ENCODE measurements at regions not wholly inside any gene's neighbourhood (a gene's known extent, or its start where the extent isn't known, plus 50 kb on each side); places are given as distances from the start of the nearest gene placed in this dataset.

DNA sequence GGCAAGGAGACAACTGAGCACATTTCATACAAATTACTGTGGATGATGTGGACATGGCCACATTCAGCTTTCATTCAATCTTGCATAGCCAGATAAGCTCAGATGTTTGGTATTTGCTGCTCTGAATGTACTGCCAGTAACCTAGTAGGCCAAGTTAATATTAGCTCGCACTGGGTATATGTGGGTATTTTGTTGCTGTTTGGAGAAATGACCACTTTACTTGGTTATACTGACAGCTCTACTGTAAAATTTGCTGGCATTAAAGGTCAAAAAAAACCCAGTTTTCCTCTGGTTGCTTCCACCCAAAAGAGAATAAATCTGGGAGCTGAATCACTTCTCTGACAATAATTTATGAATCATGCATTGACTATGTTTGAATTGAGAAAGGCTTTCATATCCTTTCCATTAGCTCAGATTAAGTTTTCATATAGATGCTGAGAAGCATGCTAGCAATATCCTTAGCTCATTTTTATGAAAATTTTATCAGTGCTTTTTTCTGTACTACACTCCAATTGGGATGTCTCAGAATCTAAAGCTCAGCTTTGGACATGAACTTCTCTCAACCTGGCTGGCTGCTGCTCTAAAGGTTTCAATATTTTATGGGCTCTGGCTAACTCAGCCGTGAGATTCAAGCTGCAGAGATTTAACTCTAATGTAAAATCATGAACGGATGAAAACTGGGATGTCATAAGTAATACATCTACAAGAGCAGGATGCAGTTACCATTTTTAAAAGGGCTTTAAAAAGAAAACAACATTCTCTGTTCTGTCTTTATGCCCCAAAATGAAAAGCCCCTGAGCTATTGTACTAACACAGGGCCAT lies 330.0 kb downstream of the BARHL2 start:
- H3K36me3 ChIP-seq (ENCODE audit: insufficient read depth, low read length), result no peaks in the 10 kb centered on the region
- peaks cover 7% of the 10 kb centered on the region for H3K4me1 ChIP-seq (ENCODE audit: control insufficient read depth, insufficient read depth, low read length, unreplicated experiment)
- H3K27ac ChIP-seq (ENCODE audit: low read depth, low read length), result no peak overlapping the region
- H3K79me2 ChIP-seq (ENCODE audit: control insufficient read depth, insufficient read depth, low read length, unreplicated experiment), result no peaks in the 10 kb centered on the region
- H2AFZ ChIP-seq (ENCODE audit: low read length, unreplicated experiment), result no peak overlapping the region
- H3K27me3 ChIP-seq (ENCODE audit: insufficient read depth, low read length), result no peaks in the 10 kb centered on the region
- H3K4me3 ChIP-seq (ENCODE audit: low read depth, low read length), result no peak overlapping the region

DNA sequence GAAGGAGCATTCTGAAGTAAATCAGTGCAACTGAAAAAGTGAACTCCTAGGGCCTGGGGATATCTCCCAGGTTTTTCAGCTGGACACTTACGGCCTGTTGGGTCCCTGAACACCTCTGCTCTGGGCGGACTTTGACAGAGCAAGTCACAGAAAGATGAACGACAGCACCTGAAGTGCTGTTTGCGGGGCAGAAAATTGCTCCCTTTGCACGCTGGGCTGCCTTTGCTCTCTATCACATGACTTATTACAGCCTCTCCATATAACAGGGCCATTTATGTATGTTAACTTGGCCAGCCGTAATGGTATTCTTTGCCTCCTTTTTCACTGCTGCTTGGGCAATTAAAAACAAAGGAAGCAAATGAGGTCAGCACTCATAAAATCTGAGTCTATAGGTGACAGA lies 332.9 kb downstream of the BARHL2 start:
- H3K27ac ChIP-seq (ENCODE audit: low read depth, low read length), result no peak overlapping the region
- peaks cover 7% of the 10 kb centered on the region for H3K4me1 ChIP-seq (ENCODE audit: control insufficient read depth, insufficient read depth, low read length, unreplicated experiment)
- no peaks in the 10 kb centered on the region for H3K79me2 ChIP-seq (ENCODE audit: control insufficient read depth, insufficient read depth, low read length, unreplicated experiment)
- no peaks in the 10 kb centered on the region for H3K36me3 ChIP-seq (ENCODE audit: insufficient read depth, low read length)
- no peak overlapping the region for H3K4me3 ChIP-seq (ENCODE audit: low read depth, low read length)
- no peaks in the 10 kb centered on the region for H3K27me3 ChIP-seq (ENCODE audit: insufficient read depth, low read length)
- H2AFZ ChIP-seq (ENCODE audit: low read length, unreplicated experiment), result no peak overlapping the region

DNA sequence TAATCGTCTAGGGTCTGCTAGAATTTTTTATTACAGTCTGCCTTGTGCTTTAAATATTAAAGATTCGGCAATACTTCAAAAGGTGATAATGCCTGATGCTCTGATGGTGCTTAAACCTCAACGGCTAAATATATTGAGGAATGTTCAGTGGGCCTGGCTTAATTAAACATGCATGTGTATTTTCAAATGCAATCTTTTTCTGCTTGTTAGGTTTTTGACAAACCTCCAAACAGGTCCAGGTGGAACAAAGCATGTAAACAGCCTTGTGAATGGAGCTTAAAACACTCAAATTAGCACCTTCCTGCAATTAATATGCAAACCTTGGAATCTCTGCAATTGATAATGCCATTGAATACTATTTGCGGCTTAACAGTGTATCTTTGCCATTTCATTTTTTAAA lies 334.9 kb downstream of the BARHL2 start:
- Histone ChIP-seq H3K4me3 (ENCODE audit: low read depth, low read length) (no peak overlapping the region), H2AFZ (ENCODE audit: low read length, unreplicated experiment) (no peak overlapping the region), H3K79me2 (ENCODE audit: control insufficient read depth, insufficient read depth, low read length, unreplicated experiment) (no peaks in the 10 kb centered on the region)

DNA sequence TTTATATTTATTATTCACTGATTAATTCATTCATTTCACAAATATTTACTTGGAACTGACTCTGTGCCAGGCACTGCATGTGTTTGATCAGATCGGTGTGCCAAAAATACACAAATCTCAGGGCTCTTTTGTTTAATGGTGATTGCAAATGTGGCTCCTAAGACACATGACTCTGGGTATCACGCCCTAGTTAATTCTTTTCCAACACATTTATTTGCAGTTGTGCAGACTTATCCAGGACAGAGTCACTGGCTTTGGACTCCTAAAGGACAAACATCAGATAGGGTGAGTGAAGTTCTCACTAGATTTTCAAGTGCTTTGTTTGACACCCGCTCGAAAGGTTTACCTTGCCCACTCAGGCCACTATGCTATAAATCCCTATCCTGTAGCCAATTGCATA lies 335.5 kb downstream of the BARHL2 start:
- Histone ChIP-seq H2AFZ (ENCODE audit: low read length, unreplicated experiment) (no peak overlapping the region), H3K79me2 (ENCODE audit: control insufficient read depth, insufficient read depth, low read length, unreplicated experiment) (no peaks in the 10 kb centered on the region), H3K4me3 (ENCODE audit: low read depth, low read length) (no peak overlapping the region), H3K4me1 (ENCODE audit: control insufficient read depth, insufficient read depth, low read length, unreplicated experiment) (no peaks in the 10 kb centered on the region), H3K27me3 (ENCODE audit: insufficient read depth, low read length) (no peaks in the 10 kb centered on the region), H3K27ac (ENCODE audit: low read depth, low read length) (no peak overlapping the region), H3K36me3 (ENCODE audit: insufficient read depth, low read length) (no peaks in the 10 kb centered on the region)

More for the DNA sequence above, 334.9 kb downstream of the BARHL2 start:
- H3K27ac ChIP-seq (ENCODE audit: low read depth, low read length), result no peak overlapping the region
- H3K4me1 ChIP-seq (ENCODE audit: control insufficient read depth, insufficient read depth, low read length, unreplicated experiment), result peaks cover under 1% of the 10 kb centered on the region
- no peaks in the 10 kb centered on the region for H3K36me3 ChIP-seq (ENCODE audit: insufficient read depth, low read length)
- H3K27me3 ChIP-seq (ENCODE audit: insufficient read depth, low read length), result no peaks in the 10 kb centered on the region

DNA sequence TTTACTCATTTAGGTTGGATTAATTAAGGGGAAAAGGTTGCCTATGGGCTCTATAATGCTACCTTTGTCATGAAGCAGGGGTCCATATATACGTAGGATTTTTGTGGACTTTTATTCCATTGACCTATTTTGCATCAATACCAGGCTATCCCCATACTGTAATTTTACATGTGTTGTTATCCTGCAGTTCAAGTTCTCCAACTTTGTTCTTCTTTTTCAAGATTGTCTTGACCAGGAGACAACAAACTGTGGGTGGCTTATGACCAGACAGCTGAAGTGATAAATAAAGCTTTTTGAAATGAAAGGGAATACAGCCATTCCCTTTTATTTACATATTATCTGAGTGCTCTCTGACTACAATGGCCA lies 345.7 kb downstream of the BARHL2 start:
- H3K27ac ChIP-seq (ENCODE audit: low read depth, low read length), result no peak overlapping the region
- no peaks in the 10 kb centered on the region for H3K36me3 ChIP-seq (ENCODE audit: insufficient read depth, low read length)
- no peaks in the 10 kb centered on the region for H3K4me1 ChIP-seq (ENCODE audit: control insufficient read depth, insufficient read depth, low read length, unreplicated experiment)
- H3K79me2 ChIP-seq (ENCODE audit: control insufficient read depth, insufficient read depth, low read length, unreplicated experiment), result no peaks in the 10 kb centered on the region
- no peak overlapping the region for H2AFZ ChIP-seq (ENCODE audit: low read length, unreplicated experiment)
- H3K27me3 ChIP-seq (ENCODE audit: insufficient read depth, low read length), result no peaks in the 10 kb centered on the region
- H3K4me3 ChIP-seq (ENCODE audit: low read depth, low read length), result no peak overlapping the region

DNA sequence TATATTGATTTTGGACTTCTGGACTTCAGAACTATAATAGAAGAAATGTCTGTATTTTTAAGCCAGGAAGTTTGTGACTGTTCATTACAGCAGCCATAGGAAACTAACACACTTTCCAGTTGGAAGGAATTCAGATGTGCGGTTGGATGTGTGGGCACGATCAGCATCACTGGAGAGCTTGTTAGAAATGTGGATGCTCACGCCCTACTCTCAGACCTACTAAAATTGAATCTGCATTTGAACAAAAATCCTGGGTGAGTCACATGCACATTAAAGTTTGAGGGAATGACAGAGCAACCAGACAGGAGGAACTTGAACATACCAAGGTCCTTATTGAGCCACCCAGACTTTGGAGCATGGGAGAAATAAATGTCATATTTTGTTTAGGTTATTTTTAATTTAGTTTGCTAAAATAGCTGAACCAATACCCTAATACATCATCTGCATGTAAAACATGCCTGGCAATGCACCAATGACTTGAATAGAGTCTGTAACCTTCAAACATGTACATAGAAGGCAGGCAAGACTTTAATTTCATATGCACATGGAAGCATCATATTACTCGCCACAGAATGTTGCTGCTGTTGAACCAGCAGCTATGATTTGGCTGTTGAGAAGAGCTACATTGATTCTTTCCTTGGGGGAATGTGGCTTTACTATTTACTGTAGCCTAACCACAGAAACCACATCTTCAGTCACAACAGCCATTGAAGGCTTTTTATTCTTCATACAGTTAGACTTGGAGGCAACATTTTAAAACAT lies 346.2 kb downstream of the BARHL2 start:
- no peaks in the 10 kb centered on the region for H3K79me2 ChIP-seq (ENCODE audit: control insufficient read depth, insufficient read depth, low read length, unreplicated experiment)

DNA sequence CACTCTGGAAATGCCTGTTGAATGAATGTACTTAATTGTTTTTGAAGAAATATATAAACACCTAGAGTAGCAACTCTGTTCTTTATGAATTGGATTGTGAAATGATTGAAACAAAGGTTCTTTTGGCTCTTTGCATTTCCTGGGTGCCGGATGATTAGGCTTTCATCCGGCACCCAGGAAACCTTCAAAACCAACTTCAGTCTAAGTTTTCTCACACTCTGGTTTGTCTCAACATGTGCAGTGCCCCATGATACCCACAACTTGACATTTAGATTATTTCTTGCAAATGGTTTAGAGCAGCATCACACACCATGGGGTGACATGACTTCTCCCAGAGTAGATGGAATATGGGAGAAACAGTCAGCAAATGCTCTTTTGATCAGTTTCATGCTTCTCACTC lies 354.9 kb downstream of the BARHL2 start:
- H2AFZ ChIP-seq (ENCODE audit: low read length, unreplicated experiment), result no peak overlapping the region

More for the DNA sequence above, 346.2 kb downstream of the BARHL2 start:
- H3K27ac ChIP-seq (ENCODE audit: low read depth, low read length), result no peak overlapping the region
- H3K27me3 ChIP-seq (ENCODE audit: insufficient read depth, low read length), result no peaks in the 10 kb centered on the region
- no peaks in the 10 kb centered on the region for H3K4me1 ChIP-seq (ENCODE audit: control insufficient read depth, insufficient read depth, low read length, unreplicated experiment)
- no peak overlapping the region for H3K4me3 ChIP-seq (ENCODE audit: low read depth, low read length)
- no peak overlapping the region for H2AFZ ChIP-seq (ENCODE audit: low read length, unreplicated experiment)
- no peaks in the 10 kb centered on the region for H3K36me3 ChIP-seq (ENCODE audit: insufficient read depth, low read length)

DNA sequence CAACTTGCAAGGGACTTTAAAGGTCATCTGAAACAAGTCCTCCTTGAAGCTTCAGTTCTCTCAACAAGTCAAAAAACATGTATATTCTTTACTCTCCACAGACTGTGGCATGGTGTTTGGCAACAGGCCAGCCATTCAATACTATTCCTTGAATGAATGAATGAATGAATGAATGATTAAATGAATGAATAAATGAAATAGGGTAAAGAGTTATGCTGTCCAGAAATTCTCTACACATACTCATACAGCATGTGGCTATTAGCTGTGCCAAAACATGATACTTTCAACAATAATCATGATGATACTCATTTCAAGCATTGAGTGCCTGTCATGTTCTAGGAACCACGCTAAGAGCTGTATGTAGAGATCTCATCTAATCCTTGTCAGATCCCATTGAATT lies 356.1 kb downstream of the BARHL2 start:
- Histone ChIP-seq H2AFZ (ENCODE audit: low read length, unreplicated experiment) (no peak overlapping the region), H3K27ac (ENCODE audit: low read depth, low read length) (no peak overlapping the region), H3K36me3 (ENCODE audit: insufficient read depth, low read length) (no peaks in the 10 kb centered on the region), H3K27me3 (ENCODE audit: insufficient read depth, low read length) (no peaks in the 10 kb centered on the region), H3K4me1 (ENCODE audit: control insufficient read depth, insufficient read depth, low read length, unreplicated experiment) (no peaks in the 10 kb centered on the region), H3K79me2 (ENCODE audit: control insufficient read depth, insufficient read depth, low read length, unreplicated experiment) (no peaks in the 10 kb centered on the region), H3K4me3 (ENCODE audit: low read depth, low read length) (no peak overlapping the region)

More for the DNA sequence above, 354.9 kb downstream of the BARHL2 start:
- Histone ChIP-seq H3K4me3 (ENCODE audit: low read depth, low read length) (no peak overlapping the region), H3K36me3 (ENCODE audit: insufficient read depth, low read length) (no peaks in the 10 kb centered on the region), H3K27me3 (ENCODE audit: insufficient read depth, low read length) (no peaks in the 10 kb centered on the region), H3K79me2 (ENCODE audit: control insufficient read depth, insufficient read depth, low read length, unreplicated experiment) (no peaks in the 10 kb centered on the region), H3K4me1 (ENCODE audit: control insufficient read depth, insufficient read depth, low read length, unreplicated experiment) (no peaks in the 10 kb centered on the region), H3K27ac (ENCODE audit: low read depth, low read length) (no peak overlapping the region)

DNA sequence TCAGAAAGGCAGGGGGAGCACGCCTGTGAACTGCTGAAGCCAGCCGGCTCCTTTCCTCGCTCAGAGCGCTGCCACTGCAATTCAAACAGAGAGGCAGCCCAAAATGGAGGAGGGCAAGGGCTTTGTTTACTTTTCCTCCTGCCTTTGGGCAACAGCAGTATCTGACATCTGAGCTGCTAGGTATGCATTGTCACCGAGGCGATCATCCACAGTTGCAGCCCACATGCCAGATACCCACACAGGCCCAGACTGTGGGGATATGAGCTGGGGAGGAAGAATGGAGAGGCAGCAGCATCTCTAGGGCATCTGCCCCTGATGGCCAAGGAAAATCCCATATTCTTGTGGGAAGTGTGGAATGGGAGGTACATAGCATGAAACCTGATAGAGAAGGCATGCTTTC lies 357.1 kb downstream of the BARHL2 start:
- Histone ChIP-seq H3K79me2 (ENCODE audit: control insufficient read depth, insufficient read depth, low read length, unreplicated experiment) (no peaks in the 10 kb centered on the region), H3K4me1 (ENCODE audit: control insufficient read depth, insufficient read depth, low read length, unreplicated experiment) (no peaks in the 10 kb centered on the region), H2AFZ (ENCODE audit: low read length, unreplicated experiment) (no peak overlapping the region), H3K27me3 (ENCODE audit: insufficient read depth, low read length) (no peaks in the 10 kb centered on the region), H3K27ac (ENCODE audit: low read depth, low read length) (no peak overlapping the region), H3K36me3 (ENCODE audit: insufficient read depth, low read length) (no peaks in the 10 kb centered on the region), H3K4me3 (ENCODE audit: low read depth, low read length) (no peak overlapping the region)

DNA sequence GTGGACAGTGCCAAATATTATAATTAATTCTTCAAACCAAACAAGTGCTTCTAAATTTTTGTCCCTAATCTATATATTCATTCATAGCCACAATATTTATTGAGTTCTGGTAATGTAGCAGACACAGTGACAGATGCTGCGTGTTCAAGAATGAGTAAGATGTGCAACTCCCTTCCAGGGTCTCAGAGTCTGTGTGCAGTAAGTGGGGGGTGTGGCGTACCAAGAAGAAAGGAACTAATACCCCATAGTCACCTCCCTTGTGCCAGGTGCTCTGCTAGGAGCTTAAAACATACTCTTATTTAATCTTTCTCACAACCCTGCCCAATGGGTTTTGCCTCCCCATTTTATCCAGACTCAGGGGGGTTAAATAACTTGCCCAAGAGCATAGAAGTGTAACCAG lies 358.7 kb downstream of the BARHL2 start:
- no peak overlapping the region for H3K27ac ChIP-seq (ENCODE audit: low read depth, low read length)
- no peaks in the 10 kb centered on the region for H3K79me2 ChIP-seq (ENCODE audit: control insufficient read depth, insufficient read depth, low read length, unreplicated experiment)
- no peak overlapping the region for H2AFZ ChIP-seq (ENCODE audit: low read length, unreplicated experiment)
- H3K36me3 ChIP-seq (ENCODE audit: insufficient read depth, low read length), result no peaks in the 10 kb centered on the region
- H3K4me3 ChIP-seq (ENCODE audit: low read depth, low read length), result no peak overlapping the region
- no peaks in the 10 kb centered on the region for H3K4me1 ChIP-seq (ENCODE audit: control insufficient read depth, insufficient read depth, low read length, unreplicated experiment)
- H3K27me3 ChIP-seq (ENCODE audit: insufficient read depth, low read length), result no peaks in the 10 kb centered on the region

DNA sequence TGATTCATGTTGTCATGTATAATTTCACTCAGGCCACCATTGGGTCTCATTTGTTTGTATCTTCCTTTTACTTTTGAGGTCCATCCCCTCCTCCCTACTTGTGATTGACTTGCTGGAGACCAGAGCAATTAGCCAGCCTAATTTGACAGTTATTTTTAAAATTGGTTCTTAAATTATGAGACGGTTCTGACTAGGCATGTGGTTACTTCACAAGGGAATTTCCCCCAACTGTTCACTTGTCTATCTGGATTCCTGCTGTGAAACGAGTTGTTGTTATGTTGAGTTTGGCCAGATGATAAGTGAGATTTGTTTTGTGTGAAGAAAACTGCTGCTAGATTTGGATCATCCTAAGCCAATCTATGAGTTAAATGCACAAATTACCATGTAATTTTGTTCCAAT lies 359.1 kb downstream of the BARHL2 start:
- Histone ChIP-seq H2AFZ (ENCODE audit: low read length, unreplicated experiment) (no peak overlapping the region), H3K4me3 (ENCODE audit: low read depth, low read length) (no peak overlapping the region), H3K27me3 (ENCODE audit: insufficient read depth, low read length) (no peaks in the 10 kb centered on the region), H3K36me3 (ENCODE audit: insufficient read depth, low read length) (no peaks in the 10 kb centered on the region), H3K4me1 (ENCODE audit: control insufficient read depth, insufficient read depth, low read length, unreplicated experiment) (no peaks in the 10 kb centered on the region), H3K27ac (ENCODE audit: low read depth, low read length) (no peak overlapping the region), H3K79me2 (ENCODE audit: control insufficient read depth, insufficient read depth, low read length, unreplicated experiment) (no peaks in the 10 kb centered on the region)
